Type B pancreatic cell (in vitro differentiated cells): ENCODE measurements at regions not wholly inside any gene's neighbourhood (a gene's known extent, or its start where the extent isn't known, plus 50 kb on each side); places are given as distances from the start of the nearest gene placed in this dataset.
"Not testable (repeated sequence)": the region's sequence is repeated elsewhere in the genome, so short reads cannot be mapped to it uniquely, and the experiment has no call there.

Experiments used
- DNase-seq: peaks from one replicate; pipeline ENCODE4 v3.0.0; 2021; ENCODE audit warnings: mixed read lengths; ENCODE audit not compliant: unreplicated experiment; ENCODE audit errors: extremely low spot score
- H3K27ac Mint-ChIP-seq: 2 replicates; pipeline ENCODE4 v1.8.0; 2021; ENCODE audit warnings: mild to moderate bottlenecking, mixed read lengths
- H3K27me3 Mint-ChIP-seq: 2 replicates; pipeline ENCODE4 v1.8.0; 2021; ENCODE audit warnings: mixed read lengths
- H3K36me3 Mint-ChIP-seq: 2 replicates; pipeline ENCODE4 v1.8.0; 2021; ENCODE audit warnings: mixed read lengths
- H3K4me1 Mint-ChIP-seq: one replicate; pipeline ENCODE4 v1.8.0; 2021; ENCODE audit warnings: mixed read lengths; ENCODE audit not compliant: unreplicated experiment
- H3K4me3 Mint-ChIP-seq: 2 replicates; pipeline ENCODE4 v1.8.0; 2021; ENCODE audit warnings: mild to moderate bottlenecking, mixed read lengths
- H3K9me3 Mint-ChIP-seq: 2 replicates; pipeline ENCODE4 v1.8.0; 2021; ENCODE audit warnings: mixed read lengths
- TF ChIP-seq, protein P1 (sequence below): fragments of 200-600 bp; sonication (generic); conservative IDR thresholded peaks from 2 replicates; pipeline ENCODE4 v1.5.0; 2021; ENCODE audit warnings: antibody characterized with exemption, mild to moderate bottlenecking

DNA sequence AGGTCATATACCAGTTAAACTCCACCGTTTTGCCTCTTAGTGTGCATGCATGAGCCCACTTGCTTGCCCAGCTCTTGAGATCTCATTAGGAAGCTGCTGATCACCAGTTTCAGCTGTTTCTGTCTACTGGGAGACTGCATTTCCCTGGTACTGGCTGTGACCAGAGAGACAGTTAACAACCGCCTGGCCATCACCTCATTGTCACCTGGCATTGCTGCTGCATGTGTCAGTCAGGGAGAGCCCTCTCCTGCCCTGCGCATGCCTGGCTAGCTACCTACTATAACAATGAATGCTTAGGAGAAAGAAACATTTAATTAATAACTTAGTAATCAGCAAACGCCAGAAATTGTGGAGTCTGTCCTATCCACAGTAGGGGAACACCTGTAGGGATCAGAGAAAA is 265.8 kb upstream of the CYRIA start:
- H3K27ac Mint-ChIP-seq: no peak overlapping the region
- no peak for DNase-seq
- H3K36me3 Mint-ChIP-seq: no peaks in the 10 kb centered on the region
- TF ChIP-seq, protein P1, sequence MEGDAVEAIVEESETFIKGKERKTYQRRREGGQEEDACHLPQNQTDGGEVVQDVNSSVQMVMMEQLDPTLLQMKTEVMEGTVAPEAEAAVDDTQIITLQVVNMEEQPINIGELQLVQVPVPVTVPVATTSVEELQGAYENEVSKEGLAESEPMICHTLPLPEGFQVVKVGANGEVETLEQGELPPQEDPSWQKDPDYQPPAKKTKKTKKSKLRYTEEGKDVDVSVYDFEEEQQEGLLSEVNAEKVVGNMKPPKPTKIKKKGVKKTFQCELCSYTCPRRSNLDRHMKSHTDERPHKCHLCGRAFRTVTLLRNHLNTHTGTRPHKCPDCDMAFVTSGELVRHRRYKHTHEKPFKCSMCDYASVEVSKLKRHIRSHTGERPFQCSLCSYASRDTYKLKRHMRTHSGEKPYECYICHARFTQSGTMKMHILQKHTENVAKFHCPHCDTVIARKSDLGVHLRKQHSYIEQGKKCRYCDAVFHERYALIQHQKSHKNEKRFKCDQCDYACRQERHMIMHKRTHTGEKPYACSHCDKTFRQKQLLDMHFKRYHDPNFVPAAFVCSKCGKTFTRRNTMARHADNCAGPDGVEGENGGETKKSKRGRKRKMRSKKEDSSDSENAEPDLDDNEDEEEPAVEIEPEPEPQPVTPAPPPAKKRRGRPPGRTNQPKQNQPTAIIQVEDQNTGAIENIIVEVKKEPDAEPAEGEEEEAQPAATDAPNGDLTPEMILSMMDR: no peak
- no peaks in the 10 kb centered on the region for H3K9me3 Mint-ChIP-seq
- peaks cover 4% of the 10 kb centered on the region for H3K27me3 Mint-ChIP-seq
- H3K4me1 Mint-ChIP-seq: peaks cover 8% of the 10 kb centered on the region
- H3K4me3 Mint-ChIP-seq: no peak overlapping the region

DNA sequence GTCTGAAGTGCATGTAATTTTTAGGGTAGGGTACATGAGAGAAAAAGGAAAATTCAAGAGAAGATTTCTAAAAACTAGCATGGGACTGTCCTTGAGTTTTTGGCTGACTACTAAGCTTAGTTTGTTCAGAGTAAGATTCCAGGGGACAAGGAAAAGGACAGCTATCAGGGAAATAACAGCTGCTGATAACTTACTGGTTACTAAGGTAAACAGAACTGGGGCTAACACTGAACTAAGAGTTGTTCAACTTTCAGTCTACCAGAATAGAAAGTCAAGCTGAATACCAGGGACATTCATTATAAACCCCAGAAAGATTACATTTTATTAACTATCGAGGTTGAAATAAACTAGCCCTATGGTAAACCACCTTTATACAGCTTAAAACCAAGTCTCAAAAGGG is 261.8 kb upstream of the CYRIA start:
- Mint-ChIP-seq H3K4me1 (no peaks in the 10 kb centered on the region), H3K4me3 (no peak overlapping the region), H3K27me3 (peaks cover 4% of the 10 kb centered on the region), H3K36me3 (no peaks in the 10 kb centered on the region), H3K9me3 (peaks cover 9% of the 10 kb centered on the region), H3K27ac (no peak overlapping the region)
- DNase-seq: no peak
- TF ChIP-seq, protein P1: no peak

DNA sequence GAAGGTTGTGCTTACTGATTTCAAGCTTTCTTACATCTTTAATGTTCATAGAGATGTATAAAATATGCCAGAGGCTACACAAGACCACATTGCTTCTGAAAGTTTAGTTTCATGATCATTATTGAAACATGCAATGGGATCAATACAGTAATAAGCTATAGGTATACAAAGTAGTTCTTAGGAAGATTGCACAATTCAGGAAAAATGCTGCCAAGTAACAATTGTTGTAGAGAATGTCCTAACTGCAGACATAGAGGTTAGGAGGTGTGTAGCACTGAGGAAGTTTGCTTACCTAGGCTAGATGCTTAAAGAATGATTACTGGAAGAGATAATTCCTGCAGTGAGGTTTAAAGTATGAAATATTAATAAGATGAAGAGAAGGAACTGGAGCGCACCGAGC is 259.5 kb upstream of the CYRIA start:
- Mint-ChIP-seq H3K4me3 (no peak overlapping the region), H3K36me3 (no peaks in the 10 kb centered on the region), H3K9me3 (peaks cover 9% of the 10 kb centered on the region), H3K27me3 (peaks cover 4% of the 10 kb centered on the region), H3K27ac (no peak overlapping the region), H3K4me1 (no peaks in the 10 kb centered on the region)
- no peak for DNase-seq
- TF ChIP-seq, protein P1: no peak

DNA sequence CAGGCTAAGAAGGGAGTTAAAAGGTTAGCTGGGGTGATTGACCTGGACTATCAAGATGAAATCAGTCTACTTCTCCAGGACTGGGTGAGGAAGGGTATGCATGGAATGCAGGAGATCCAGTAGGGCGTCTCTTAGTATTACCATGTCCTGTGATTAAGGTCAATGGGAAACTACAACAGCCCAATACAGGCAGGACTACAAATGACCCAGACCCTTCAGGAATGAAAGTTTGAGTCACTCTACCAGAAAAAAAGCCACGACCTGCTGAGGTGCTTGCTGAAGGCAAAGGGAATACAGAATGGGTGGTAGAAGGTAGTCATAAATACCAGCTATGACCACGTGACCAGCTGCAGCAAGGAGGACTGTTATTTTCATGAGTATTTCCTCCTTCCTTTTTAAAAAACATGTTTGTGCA is 249.7 kb upstream of the CYRIA start:
- DNase-seq, H3K9me3 Mint-ChIP-seq, H3K36me3 Mint-ChIP-seq, H3K4me1 Mint-ChIP-seq, H3K27me3 Mint-ChIP-seq: not testable (repeated sequence)
- H3K27ac Mint-ChIP-seq: peak overlapping the region; percentile 63
- H3K4me3 Mint-ChIP-seq: peak overlapping the region; percentile 27

DNA sequence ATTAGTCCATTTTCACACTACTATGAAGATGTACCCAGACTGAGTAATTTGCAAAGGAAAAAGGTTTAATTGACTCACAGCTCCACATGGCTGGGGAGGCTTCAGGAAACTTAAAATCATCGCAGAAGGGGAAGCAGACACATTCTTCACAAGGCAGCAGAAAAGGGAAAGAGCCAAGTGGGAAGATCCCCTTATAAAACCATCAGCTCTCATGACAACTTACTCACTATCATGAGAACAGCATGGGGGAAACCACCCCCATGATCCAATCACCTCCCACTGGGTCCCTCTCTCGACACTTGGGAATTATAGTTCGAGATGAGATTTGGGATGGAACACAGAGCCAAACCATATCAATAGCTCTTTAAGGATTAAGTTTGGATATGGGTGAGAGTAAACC is 246.1 kb upstream of the CYRIA start:
- H3K4me3 Mint-ChIP-seq: no peak overlapping the region
- H3K9me3 Mint-ChIP-seq: peaks cover 3% of the 10 kb centered on the region
- H3K27me3 Mint-ChIP-seq: no peaks in the 10 kb centered on the region
- no peaks in the 10 kb centered on the region for H3K36me3 Mint-ChIP-seq
- TF ChIP-seq, protein P1: no peak
- no peak overlapping the region for H3K27ac Mint-ChIP-seq
- no peaks in the 10 kb centered on the region for H3K4me1 Mint-ChIP-seq
- no peak for DNase-seq

DNA sequence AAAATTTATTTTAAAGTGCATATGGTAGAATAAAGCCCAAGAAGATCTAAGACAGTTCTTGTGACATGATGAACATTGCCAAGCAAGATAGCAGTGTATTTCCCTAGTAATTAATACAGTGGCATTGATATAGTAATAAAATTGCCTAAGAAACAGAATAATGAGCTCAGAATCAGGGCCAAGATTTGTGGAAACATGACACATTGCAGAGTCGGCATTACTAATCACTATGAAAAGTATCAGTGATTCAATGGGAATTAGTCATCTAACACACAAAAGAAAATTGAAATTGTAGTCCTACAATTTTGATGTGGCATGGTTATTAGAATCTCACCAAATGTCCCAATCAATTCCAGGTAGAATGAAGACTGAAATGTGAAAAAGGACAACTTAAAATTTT is 243.0 kb upstream of the CYRIA start:
- no peaks in the 10 kb centered on the region for H3K27me3 Mint-ChIP-seq
- no peaks in the 10 kb centered on the region for H3K4me1 Mint-ChIP-seq
- DNase-seq: no peak
- H3K4me3 Mint-ChIP-seq: no peak overlapping the region
- H3K27ac Mint-ChIP-seq: no peak overlapping the region
- TF ChIP-seq, protein P1: no peak
- H3K9me3 Mint-ChIP-seq: peaks cover 3% of the 10 kb centered on the region
- H3K36me3 Mint-ChIP-seq: no peaks in the 10 kb centered on the region
